Tibial nerve (tissue), 4 donors: ENCODE measurements at regions not wholly inside any gene's neighbourhood (a gene's known extent, or its start where the extent isn't known, plus 50 kb on each side); places are given as distances from the start of the nearest gene placed in this dataset.

Experiments used
- CTCF ChIP-seq, 5 experiments: fragments of 200-600 bp in 3 of 5; fragments of 450-650 bp in 2 of 5; sonication (generic) in 3 of 5; IDR thresholded peaks; one replicate each; pipeline ENCODE4 v1.5.1; 2016 to 2019; ENCODE audit warnings: antibody characterized with exemption in 5 of 5, mild to moderate bottlenecking in 3 of 5, moderate library complexity in 2 of 5
- EP300 ChIP-seq, 2 donors: sonication (generic); formaldehyde crosslinking; IDR thresholded peaks; one replicate each; pipeline ENCODE4 v1.6.1; 2017; ENCODE audit warnings: antibody characterized with exemption in 2 of 2, mild to moderate bottlenecking in 1 of 2
- POLR2A ChIP-seq, 2 donors: fragments of 450-650 bp; IDR thresholded peaks; one replicate each; pipeline ENCODE4 v1.6.1; 2017; ENCODE audit warnings: antibody characterized with exemption in 2 of 2, mild to moderate bottlenecking in 2 of 2, moderate library complexity in 2 of 2

DNA sequence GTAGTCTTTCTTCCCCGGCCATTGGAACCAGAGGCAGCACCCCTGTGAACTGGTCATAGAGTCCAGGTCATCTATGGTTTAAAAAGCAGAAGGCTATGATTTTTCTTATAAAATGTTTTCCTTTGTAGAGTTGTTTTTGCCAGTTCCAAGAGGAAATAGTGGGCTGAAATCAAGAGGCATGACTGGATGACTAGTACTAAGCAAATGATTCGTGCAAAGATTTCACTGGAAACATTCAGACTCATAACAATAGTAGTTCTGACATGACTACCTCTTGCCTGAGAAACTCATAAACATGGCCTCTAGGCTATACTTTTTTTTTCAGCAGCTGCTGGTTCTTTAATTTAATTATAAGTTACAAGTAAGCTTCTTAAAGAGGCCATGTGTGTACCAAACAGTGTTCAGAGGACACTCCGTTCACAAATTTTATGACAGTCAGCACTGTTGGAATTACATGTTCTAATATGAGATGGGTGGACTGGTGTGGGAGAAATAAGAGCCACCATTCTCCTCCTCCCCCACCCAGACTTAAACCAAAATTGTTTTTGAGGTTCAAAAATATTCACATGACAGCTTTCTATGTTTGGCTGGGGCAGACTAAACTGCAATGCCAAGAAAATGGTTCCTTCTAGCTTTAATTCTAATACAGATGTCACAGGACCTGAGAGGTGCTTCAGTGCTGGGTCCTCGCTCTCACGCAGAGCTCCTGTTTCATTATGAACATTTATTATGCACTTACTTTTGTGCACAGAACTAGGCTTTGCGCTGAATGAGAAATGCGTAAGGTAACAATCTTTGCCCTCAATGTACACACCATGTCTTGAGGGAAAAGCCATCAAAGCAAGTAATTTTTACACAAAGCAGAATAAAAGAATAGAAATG lies 147.5 kb downstream of the ZC3H11B start:
- TF ChIP-seq CTCF (IDR thresholded peaks at IDR 0.05), result no peak
- no peak for TF ChIP-seq EP300 (IDR thresholded peaks at IDR 0.05)
- TF ChIP-seq POLR2A (IDR thresholded peaks at IDR 0.05), result no peak
